ENCODE measurements at regions not wholly inside any gene's neighbourhood (a gene's known extent, or its start where the extent isn't known, plus 50 kb on each side); places are given as distances from the start of the nearest gene placed in this dataset.

GRCh38 chr17:33892717-33893591 lies 362.1 kb upstream of the CCL2 start:
- DNase-seq = no peak
- no peak overlapping the region for H3K4me3 ChIP-seq (ENCODE audit: low read depth, low read length)
- H3K27me3 ChIP-seq (replicated peaks; ENCODE audit: control insufficient read depth, insufficient read depth, low read length) = no peaks in the 10 kb centered on the region
- ChIA-PET CTCF (no interaction called here), POLR2A (no interaction called here)
- H3K4me3 Mint-ChIP-seq (ENCODE audit: unreplicated experiment) = no peak overlapping the region
- no peaks in the 10 kb centered on the region for H3K9me3 Mint-ChIP-seq (ENCODE audit: unreplicated experiment)
- no peaks in the 10 kb centered on the region for H3K4me1 ChIP-seq
- no peak overlapping the region for H3K27ac Mint-ChIP-seq (ENCODE audit: unreplicated experiment)
- TF ChIP-seq CTCF (IDR thresholded peaks at IDR 0.05; ENCODE audit: insufficient read depth in 1 of 2, low read depth in 1 of 2, low read length in 1 of 2, severe bottlenecking in 1 of 2, unreplicated experiment in 1 of 2) = no peak
- intact Hi-C loops (cut with micrococcal nuclease; ENCODE audit: unreplicated experiment) = no loop called here
- peaks cover 15% of the 10 kb centered on the region for H3K27me3 Mint-ChIP-seq (ENCODE audit: insufficient read depth, unreplicated experiment)
- no peaks in the 10 kb centered on the region for H3K9me3 ChIP-seq
- no peaks in the 10 kb centered on the region for H3K4me1 Mint-ChIP-seq (ENCODE audit: low read depth, unreplicated experiment)
- no TSS peak for BruUV-seq (replicated peaks)
- no peaks in the 10 kb centered on the region for H3K36me3 ChIP-seq (ENCODE audit: control insufficient read depth, insufficient read depth, low read length)
- no peaks in the 10 kb centered on the region for H3K36me3 Mint-ChIP-seq (ENCODE audit: insufficient read depth, unreplicated experiment)

DNA sequence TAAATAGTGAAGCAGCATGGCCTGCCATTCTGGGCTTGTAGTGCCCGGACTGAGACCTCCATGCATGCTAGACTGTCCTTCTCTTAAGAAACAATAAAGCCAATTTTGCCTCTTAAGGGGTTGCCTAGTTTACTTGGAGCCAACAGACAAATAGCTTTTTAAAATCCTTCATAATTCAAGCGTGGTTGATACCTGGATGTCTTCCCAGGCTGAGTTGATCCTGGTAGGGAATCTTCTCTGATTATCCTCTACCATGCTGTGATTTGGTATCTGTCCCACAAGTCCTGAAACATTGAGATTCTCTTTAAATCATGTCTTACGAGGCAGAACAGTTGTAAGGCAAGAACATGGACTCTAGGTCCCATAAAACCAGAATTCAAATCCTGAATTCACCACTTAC lies 359.6 kb upstream of the CCL2 start:
- no peaks in the 10 kb centered on the region for H3K36me3 ChIP-seq (ENCODE audit: control insufficient read depth, insufficient read depth, low read length)
- H3K4me1 ChIP-seq = no peaks in the 10 kb centered on the region
- TF ChIP-seq CTCF (IDR thresholded peaks at IDR 0.05; ENCODE audit: insufficient read depth in 1 of 2, low read depth in 1 of 2, low read length in 1 of 2, severe bottlenecking in 1 of 2, unreplicated experiment in 1 of 2) = no peak
- Mint-ChIP-seq H3K27ac (ENCODE audit: unreplicated experiment) (no peak overlapping the region), H3K36me3 (ENCODE audit: insufficient read depth, unreplicated experiment) (no peaks in the 10 kb centered on the region), H3K9me3 (ENCODE audit: unreplicated experiment) (no peaks in the 10 kb centered on the region), H3K27me3 (ENCODE audit: insufficient read depth, unreplicated experiment) (peaks cover 16% of the 10 kb centered on the region), H3K4me1 (ENCODE audit: low read depth, unreplicated experiment) (no peaks in the 10 kb centered on the region), H3K4me3 (ENCODE audit: unreplicated experiment) (no peak overlapping the region)
- CTCF ChIA-PET = no interaction called here
- DNase-seq = no peak
- POLR2A ChIA-PET = no interaction called here
- H3K9me3 ChIP-seq = no peaks in the 10 kb centered on the region
- no TSS peak for BruUV-seq (replicated peaks)
- H3K4me3 ChIP-seq (ENCODE audit: low read depth, low read length) = no peak overlapping the region
- no peaks in the 10 kb centered on the region for H3K27me3 ChIP-seq (replicated peaks; ENCODE audit: control insufficient read depth, insufficient read depth, low read length)
- intact Hi-C loops (cut with micrococcal nuclease; ENCODE audit: unreplicated experiment) = no loop called here

GRCh38 chr17:33896263-33896662 lies 358.8 kb upstream of the CCL2 start:
- ChIA-PET CTCF (no interaction called here), POLR2A (no interaction called here)
- H3K36me3 ChIP-seq (ENCODE audit: control insufficient read depth, insufficient read depth, low read length) = no peaks in the 10 kb centered on the region
- no peak for DNase-seq
- Mint-ChIP-seq H3K9me3 (ENCODE audit: unreplicated experiment) (no peaks in the 10 kb centered on the region), H3K4me1 (ENCODE audit: low read depth, unreplicated experiment) (no peaks in the 10 kb centered on the region), H3K36me3 (ENCODE audit: insufficient read depth, unreplicated experiment) (no peaks in the 10 kb centered on the region), H3K27ac (ENCODE audit: unreplicated experiment) (no peak overlapping the region), H3K4me3 (ENCODE audit: unreplicated experiment) (no peak overlapping the region), H3K27me3 (ENCODE audit: insufficient read depth, unreplicated experiment) (peaks cover 16% of the 10 kb centered on the region)
- intact Hi-C loops (cut with micrococcal nuclease; ENCODE audit: unreplicated experiment) = no loop called here
- H3K27me3 ChIP-seq (replicated peaks; ENCODE audit: control insufficient read depth, insufficient read depth, low read length) = no peaks in the 10 kb centered on the region
- no peaks in the 10 kb centered on the region for H3K9me3 ChIP-seq
- no peak overlapping the region for H3K4me3 ChIP-seq (ENCODE audit: low read depth, low read length)
- no peaks in the 10 kb centered on the region for H3K4me1 ChIP-seq
- BruUV-seq (replicated peaks) = no TSS peak
- no peak for TF ChIP-seq CTCF (IDR thresholded peaks at IDR 0.05; ENCODE audit: insufficient read depth in 1 of 2, low read depth in 1 of 2, low read length in 1 of 2, severe bottlenecking in 1 of 2, unreplicated experiment in 1 of 2)
